ENCODE measurements at regions not wholly inside any gene's neighbourhood (a gene's known extent, or its start where the extent isn't known, plus 50 kb on each side); places are given as distances from the start of the nearest gene placed in this dataset.

DNA sequence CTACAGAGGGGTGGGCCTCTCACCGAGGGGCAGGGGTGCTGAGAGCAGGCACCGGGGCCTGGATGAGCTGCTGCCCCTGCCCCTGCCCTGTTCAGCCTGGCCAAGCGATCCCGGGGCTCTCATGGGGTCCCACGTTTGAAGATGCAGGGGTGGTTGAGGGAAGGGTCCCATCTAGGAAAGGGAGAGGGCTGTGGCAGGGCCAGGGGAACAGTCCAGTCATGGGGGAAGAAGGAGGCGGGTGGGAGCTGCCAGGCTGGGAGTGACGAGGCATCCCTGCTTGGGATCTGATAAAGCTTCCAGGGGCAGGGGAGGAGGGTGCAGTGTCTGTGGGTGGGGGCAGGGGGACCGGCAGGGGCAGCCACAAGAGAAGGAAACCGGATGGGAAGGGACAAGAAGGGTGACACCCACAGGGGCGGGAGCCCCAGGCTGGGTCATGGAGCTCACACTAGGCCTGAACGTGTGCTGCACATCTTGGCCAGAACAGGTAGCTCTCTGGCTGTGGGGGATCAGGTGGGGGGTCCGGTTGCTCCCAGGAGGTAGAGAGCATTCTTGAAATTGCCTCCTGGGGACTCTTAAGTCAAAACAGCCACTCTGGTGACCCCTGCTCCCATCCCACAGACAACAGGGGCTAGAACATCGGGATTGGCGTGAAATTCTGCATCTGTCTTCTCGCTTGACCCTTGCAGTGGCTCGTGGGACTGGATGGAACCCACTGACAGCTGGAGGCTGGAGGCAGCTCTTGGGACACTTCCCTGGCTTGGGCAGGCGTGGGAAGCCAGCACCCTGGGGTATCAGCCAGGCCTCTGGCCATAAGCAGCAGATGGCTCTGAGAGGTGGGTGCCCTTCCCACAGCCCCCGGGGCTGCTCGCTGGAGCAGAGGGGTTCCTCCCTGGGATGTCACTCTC lies 58.0 kb upstream of the GATA5 start:
- in situ Hi-C loops (cut with HindIII; ENCODE audit: low sequenced_read_pairs), result no loop called here
- DNase-seq (ENCODE audit: low read depth), result no peak
- no peak overlapping the region for H3K4me3 ChIP-seq (ENCODE audit: low read depth, low read length)
- TF ChIP-seq, protein P1, sequence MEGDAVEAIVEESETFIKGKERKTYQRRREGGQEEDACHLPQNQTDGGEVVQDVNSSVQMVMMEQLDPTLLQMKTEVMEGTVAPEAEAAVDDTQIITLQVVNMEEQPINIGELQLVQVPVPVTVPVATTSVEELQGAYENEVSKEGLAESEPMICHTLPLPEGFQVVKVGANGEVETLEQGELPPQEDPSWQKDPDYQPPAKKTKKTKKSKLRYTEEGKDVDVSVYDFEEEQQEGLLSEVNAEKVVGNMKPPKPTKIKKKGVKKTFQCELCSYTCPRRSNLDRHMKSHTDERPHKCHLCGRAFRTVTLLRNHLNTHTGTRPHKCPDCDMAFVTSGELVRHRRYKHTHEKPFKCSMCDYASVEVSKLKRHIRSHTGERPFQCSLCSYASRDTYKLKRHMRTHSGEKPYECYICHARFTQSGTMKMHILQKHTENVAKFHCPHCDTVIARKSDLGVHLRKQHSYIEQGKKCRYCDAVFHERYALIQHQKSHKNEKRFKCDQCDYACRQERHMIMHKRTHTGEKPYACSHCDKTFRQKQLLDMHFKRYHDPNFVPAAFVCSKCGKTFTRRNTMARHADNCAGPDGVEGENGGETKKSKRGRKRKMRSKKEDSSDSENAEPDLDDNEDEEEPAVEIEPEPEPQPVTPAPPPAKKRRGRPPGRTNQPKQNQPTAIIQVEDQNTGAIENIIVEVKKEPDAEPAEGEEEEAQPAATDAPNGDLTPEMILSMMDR (IDR thresholded peaks at IDR 0.05; ENCODE audit: low read depth, low read length, missing control alignments), result no peak

DNA sequence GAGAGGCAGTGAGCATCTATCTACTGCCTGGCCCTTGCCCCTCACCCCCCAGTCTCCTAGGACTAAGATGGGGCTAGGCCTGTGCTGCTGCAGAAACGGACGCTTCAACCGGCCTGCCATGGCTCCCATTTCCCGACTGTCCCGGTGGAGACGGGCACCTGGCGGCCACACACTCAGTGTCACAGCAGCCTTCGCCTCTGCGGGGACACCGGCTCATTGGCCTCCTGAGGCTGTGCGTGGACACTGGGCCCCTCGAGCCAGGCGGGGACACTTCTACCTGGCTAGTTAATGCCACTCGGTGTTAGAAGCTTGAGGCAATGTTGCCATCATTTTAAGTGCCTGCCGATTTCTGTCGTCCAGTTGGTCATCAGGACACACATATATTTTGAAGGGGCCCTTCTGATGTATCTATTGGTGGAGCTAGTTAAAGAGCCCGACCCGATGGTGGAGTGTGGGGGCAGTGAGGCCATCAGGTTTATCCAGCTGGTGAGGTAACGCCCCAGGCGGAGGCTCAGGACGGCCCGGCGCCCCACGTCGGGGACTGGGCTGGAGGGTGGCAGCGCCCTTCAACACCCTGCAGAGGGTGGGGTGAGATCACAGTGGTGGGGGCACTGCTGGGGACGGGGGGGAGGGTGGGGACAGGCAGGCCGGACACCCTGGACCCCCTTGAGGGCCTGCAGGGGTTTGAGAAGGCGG lies 58.9 kb upstream of the GATA5 start:
- DNase-seq (ENCODE audit: low read depth), result no peak
- no peak overlapping the region for H3K4me3 ChIP-seq (ENCODE audit: low read depth, low read length)
- in situ Hi-C loops (cut with HindIII; ENCODE audit: low sequenced_read_pairs), result no loop called here
- TF ChIP-seq, protein P1 (IDR thresholded peaks at IDR 0.05; ENCODE audit: low read depth, low read length, missing control alignments), result no peak

DNA sequence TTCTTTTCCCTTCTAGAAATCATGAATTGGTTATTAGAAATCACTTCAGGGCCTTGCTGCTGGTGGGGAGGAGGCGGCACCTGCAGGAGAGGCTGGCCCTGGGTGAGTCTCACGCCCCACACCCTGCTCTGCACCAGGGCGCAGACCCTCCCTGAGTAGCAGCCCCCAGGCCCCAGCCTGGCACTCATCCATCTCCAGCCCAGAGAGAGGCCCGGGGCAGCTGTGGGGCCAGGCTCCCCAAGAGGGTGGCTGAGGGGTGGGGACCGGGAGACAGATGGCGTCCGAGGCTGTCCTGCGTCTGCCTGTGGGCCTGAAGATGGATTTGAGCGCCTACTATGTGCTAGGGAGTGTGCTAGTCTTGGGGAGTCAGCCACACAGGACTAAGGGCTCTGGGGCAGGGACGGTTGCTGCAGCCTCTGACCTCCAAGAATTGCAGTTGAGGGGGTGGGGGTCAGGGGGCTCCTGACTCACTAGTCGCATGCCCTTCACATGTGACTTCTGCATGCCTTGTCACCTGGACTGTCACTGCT lies 59.6 kb upstream of the GATA5 start:
- no peak for DNase-seq (ENCODE audit: low read depth)
- TF ChIP-seq, protein P1 (IDR thresholded peaks at IDR 0.05; ENCODE audit: low read depth, low read length, missing control alignments), result no peak
- in situ Hi-C loops (cut with HindIII; ENCODE audit: low sequenced_read_pairs), result no loop called here
- no peak overlapping the region for H3K4me3 ChIP-seq (ENCODE audit: low read depth, low read length)

DNA sequence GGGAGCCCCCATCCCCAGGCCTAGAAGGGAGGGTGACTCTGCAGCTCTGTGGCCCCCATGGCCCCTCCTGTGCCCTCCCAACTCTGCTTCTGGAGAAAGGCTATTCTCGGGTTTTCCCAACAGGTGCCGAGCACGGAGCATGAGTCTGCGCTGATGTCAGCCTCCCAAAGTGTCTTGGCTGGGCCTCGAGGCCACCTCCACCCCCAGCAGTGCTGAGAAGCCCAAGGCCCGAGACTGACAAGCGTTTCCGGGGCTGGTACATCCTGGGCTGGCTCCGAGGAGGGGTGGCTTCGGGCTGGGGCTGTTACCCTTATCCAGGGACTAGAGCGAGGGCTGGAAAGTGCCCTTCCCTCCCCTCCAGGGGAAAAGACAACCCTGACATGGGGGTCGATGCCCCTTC lies 60.2 kb upstream of the GATA5 start:
- TF ChIP-seq, protein P1 (IDR thresholded peaks at IDR 0.05; ENCODE audit: low read depth, low read length, missing control alignments), result no peak
- H3K4me3 ChIP-seq (ENCODE audit: low read depth, low read length), result no peak overlapping the region
- in situ Hi-C loops (cut with HindIII; ENCODE audit: low sequenced_read_pairs), result no loop called here
- DNase-seq (ENCODE audit: low read depth), result no peak

DNA sequence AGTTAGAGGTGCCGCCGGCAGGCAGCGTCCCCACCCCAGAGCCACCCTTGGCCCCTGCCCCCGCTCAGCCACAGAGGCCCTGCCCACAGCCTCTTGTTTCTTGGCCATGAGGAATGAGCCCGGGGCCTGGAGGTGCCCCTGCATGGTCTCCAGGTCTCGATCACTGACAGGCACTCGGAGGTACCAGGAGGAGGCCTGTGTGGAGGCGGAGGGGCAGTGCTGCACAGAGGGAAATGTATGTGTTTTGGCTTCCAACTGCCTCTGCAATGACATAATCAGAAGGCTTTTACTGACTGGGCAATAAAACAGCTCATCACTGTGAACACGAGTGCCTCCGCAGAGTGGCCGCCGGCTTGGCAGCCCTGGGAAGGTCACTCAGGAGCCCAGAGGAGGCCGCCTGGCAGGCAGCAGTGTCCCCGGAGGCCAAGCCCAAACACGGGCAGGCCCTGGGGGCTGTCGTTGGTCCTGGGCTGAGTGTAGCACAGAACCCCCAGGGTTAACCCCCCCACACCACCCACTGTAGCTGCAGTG lies 61.1 kb upstream of the GATA5 start:
- in situ Hi-C loops (cut with HindIII; ENCODE audit: low sequenced_read_pairs), result no loop called here
- no peak for DNase-seq (ENCODE audit: low read depth)
- no peak overlapping the region for H3K4me3 ChIP-seq (ENCODE audit: low read depth, low read length)
- TF ChIP-seq, protein P1 (IDR thresholded peaks at IDR 0.05; ENCODE audit: low read depth, low read length, missing control alignments), result no peak

DNA sequence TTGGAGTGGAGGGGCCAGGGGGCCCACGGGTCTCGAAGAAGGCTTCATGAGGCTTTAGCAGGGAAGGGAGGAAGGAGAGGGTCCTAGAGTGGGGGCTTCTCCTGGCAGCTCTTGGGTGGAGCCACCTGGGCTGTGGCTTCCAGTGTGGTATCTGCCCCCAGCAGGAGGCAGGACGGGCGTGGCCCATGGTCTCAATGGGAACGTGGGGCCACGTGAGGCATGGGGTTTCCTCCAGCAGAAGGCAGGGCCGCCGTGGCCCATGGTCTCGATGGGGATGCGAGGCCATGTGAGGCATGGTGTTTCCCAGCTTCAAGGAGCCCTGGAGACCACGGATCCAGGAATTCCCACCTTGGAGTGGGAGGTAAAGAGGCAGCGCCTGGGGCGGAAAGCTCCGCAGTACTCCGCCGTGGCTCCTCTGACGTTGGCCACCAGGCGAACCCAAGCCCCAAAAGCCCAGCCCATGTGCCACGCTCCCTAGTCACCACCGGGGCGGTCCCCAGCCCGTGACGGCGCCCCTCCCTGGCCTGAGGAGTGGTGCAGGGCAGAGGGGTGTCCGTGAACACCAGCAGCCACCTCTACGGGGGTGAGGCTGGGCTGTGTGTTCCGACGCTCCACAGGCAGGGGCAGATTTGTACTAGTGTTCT lies 62.0 kb upstream of the GATA5 start:
- H3K4me3 ChIP-seq (ENCODE audit: low read depth, low read length), result no peak overlapping the region
- DNase-seq (ENCODE audit: low read depth), result no peak
- in situ Hi-C loops (cut with HindIII; ENCODE audit: low sequenced_read_pairs), result no loop called here
- TF ChIP-seq, protein P1 (IDR thresholded peaks at IDR 0.05; ENCODE audit: low read depth, low read length, missing control alignments), result no peak

Data from astrocyte of the cerebellum (primary cell).